H9 (cell line): ENCODE measurements at regions not wholly inside any gene's neighbourhood (a gene's known extent, or its start where the extent isn't known, plus 50 kb on each side); places are given as distances from the start of the nearest gene placed in this dataset.

Experiments used
- DNase-seq: peaks from one replicate; pipeline ENCODE4 v3.0.0-alpha.2; 2017
- H2AFZ ChIP-seq: one replicate; pipeline ENCODE4 v1.6.1; 2013; ENCODE audit warnings: mild to moderate bottlenecking, low read length, control low read depth, moderate library complexity
- H2AK5ac ChIP-seq: 2 replicates; pipeline ENCODE4 v1.6.1; 2013; ENCODE audit warnings: low read length, control low read depth, mixed read lengths; ENCODE audit not compliant: insufficient read length
- H2BK120ac ChIP-seq: one replicate; pipeline ENCODE4 v1.6.1; 2013; ENCODE audit warnings: low read depth, mild to moderate bottlenecking, low read length, control low read depth, inconsistent platforms; ENCODE audit not compliant: poor library complexity, severe bottlenecking
- H2BK12ac ChIP-seq: 2 replicates; pipeline ENCODE4 v1.6.1; 2013; ENCODE audit warnings: low read length, control low read depth, mixed read lengths, low read depth; ENCODE audit not compliant: insufficient read length
- H2BK15ac ChIP-seq: 2 replicates; pipeline ENCODE4 v1.6.1; 2013; ENCODE audit warnings: low read depth, low read length, control low read depth
- H2BK20ac ChIP-seq: one replicate; pipeline ENCODE4 v1.6.1; 2013; ENCODE audit warnings: low read depth, mild to moderate bottlenecking, low read length, control low read depth, inconsistent platforms; ENCODE audit not compliant: poor library complexity, severe bottlenecking
- H2BK5ac ChIP-seq: 2 replicates; pipeline ENCODE4 v1.6.1; 2013; ENCODE audit warnings: low read length, control low read depth, mixed read lengths; ENCODE audit not compliant: insufficient read length
- H3K14ac ChIP-seq: 2 replicates; pipeline ENCODE4 v1.6.1; 2013; ENCODE audit warnings: low read length, control low read depth; ENCODE audit not compliant: insufficient read depth
- H3K18ac ChIP-seq: 2 replicates; pipeline ENCODE4 v1.6.1; 2013; ENCODE audit warnings: low read depth, mild to moderate bottlenecking, mixed read lengths, low read length, control low read depth; ENCODE audit not compliant: insufficient read length
- H3K23ac ChIP-seq: 2 replicates; pipeline ENCODE4 v1.6.1; 2013; ENCODE audit warnings: low read length, control low read depth, mixed read lengths, low read depth; ENCODE audit not compliant: insufficient read length
- H3K23me2 ChIP-seq: 2 replicates; pipeline ENCODE4 v1.6.1; 2013; ENCODE audit warnings: low read depth, mild to moderate bottlenecking, mixed read lengths, low read length, control low read depth; ENCODE audit not compliant: insufficient read length, poor library complexity, severe bottlenecking
- H3K27ac ChIP-seq: 2 replicates; pipeline ENCODE4 v1.5.1; 2013; ENCODE audit warnings: low read length, control low read depth, mixed read lengths, low read depth; ENCODE audit not compliant: insufficient read length
- H3K27me3 ChIP-seq: 2 replicates; pipeline ENCODE4 v1.6.1; 2013; ENCODE audit warnings: low read length, control low read depth, inconsistent platforms; ENCODE audit not compliant: insufficient read depth
- H3K4ac ChIP-seq: 2 replicates; pipeline ENCODE4 v1.6.1; 2013; ENCODE audit warnings: low read depth, mild to moderate bottlenecking, control low read depth, inconsistent platforms, low read length, moderate library complexity
- H3K4me1 ChIP-seq: 2 replicates; pipeline ENCODE4 v1.6.1; 2013; ENCODE audit warnings: low read length, control low read depth, inconsistent platforms; ENCODE audit not compliant: insufficient read depth
- H3K4me2 ChIP-seq: 2 replicates; pipeline ENCODE4 v1.6.1; 2013; ENCODE audit warnings: low read length, control low read depth, mixed read lengths; ENCODE audit not compliant: insufficient read length, insufficient read depth
- H3K56ac ChIP-seq: 2 replicates; pipeline ENCODE4 v1.6.1; 2013; ENCODE audit warnings: low read depth, mild to moderate bottlenecking, mixed read lengths, low read length, control low read depth; ENCODE audit not compliant: insufficient read length
- H3K79me1 ChIP-seq: 2 replicates; pipeline ENCODE4 v1.6.1; 2013; ENCODE audit warnings: low read depth, mild to moderate bottlenecking, moderate library complexity, low read length, control low read depth, inconsistent platforms; ENCODE audit not compliant: insufficient read depth, poor library complexity, severe bottlenecking
- H3K79me2 ChIP-seq: 2 replicates; pipeline ENCODE4 v1.6.1; 2013; ENCODE audit warnings: low read length, control low read depth, inconsistent platforms; ENCODE audit not compliant: insufficient read depth
- H3K9ac ChIP-seq: 2 replicates; pipeline ENCODE4 v1.6.1; 2013; ENCODE audit warnings: low read length, control low read depth, mixed read lengths; ENCODE audit not compliant: insufficient read length; ENCODE audit errors: extremely low read depth
- H3K9me3 ChIP-seq: one replicate; pipeline ENCODE4 v1.6.1; 2013; ENCODE audit warnings: low read depth, low read length, inconsistent platforms; ENCODE audit not compliant: control insufficient read depth
- H3T11ph ChIP-seq: one replicate; pipeline ENCODE4 v1.6.1; 2013; ENCODE audit warnings: mild to moderate bottlenecking, low read length, control low read depth, inconsistent platforms
- H4K20me1 ChIP-seq: one replicate; pipeline ENCODE4 v1.6.1; 2013; ENCODE audit not compliant: control insufficient read depth, insufficient read length, insufficient read depth
- H4K5ac ChIP-seq: 2 replicates; pipeline ENCODE4 v1.6.1; 2013; ENCODE audit warnings: low read depth, mild to moderate bottlenecking, mixed read lengths, low read length, control low read depth; ENCODE audit not compliant: insufficient read length
- H4K8ac ChIP-seq: replicated peaks from 2 replicates; pipeline ENCODE4 v1.6.1; 2013; ENCODE audit warnings: low read length, control low read depth, mixed read lengths, low read depth; ENCODE audit not compliant: insufficient read length
- H4K91ac ChIP-seq: 2 replicates; pipeline ENCODE4 v1.6.1; 2013; ENCODE audit warnings: low read depth, mild to moderate bottlenecking, moderate library complexity, mixed read lengths, low read length, control low read depth; ENCODE audit not compliant: insufficient read length
- H3K27ac Mint-ChIP-seq, 3 experiments: 2 replicates in 2 of 3; 3 replicates in 1 of 3; pipeline ENCODE4 v1.8.0; 2020 to 2021; ENCODE audit warnings: mixed read lengths in 3 of 3, mild to moderate bottlenecking in 1 of 3, moderate library complexity in 1 of 3
- H3K27me3 Mint-ChIP-seq: 2 replicates; pipeline ENCODE4 v1.8.0; 2021; ENCODE audit warnings: low read depth, mild to moderate bottlenecking, moderate library complexity, mixed read lengths
- H3K36me3 Mint-ChIP-seq, 3 experiments: 2 replicates in 2 of 3; 3 replicates in 1 of 3; pipeline ENCODE4 v1.8.0; 2020 to 2021; ENCODE audit warnings: low read depth in 3 of 3, mixed read lengths in 3 of 3; ENCODE audit not compliant: insufficient read depth in 1 of 3
- H3K4me1 Mint-ChIP-seq, 2 experiments: 2 replicates each; pipeline ENCODE4 v1.8.0; 2020; ENCODE audit warnings: mixed read lengths in 2 of 2
- H3K4me3 Mint-ChIP-seq, 2 experiments: 2 replicates in 1 of 2; 3 replicates in 1 of 2; pipeline ENCODE4 v1.8.0; 2020 to 2021; ENCODE audit warnings: mild to moderate bottlenecking in 2 of 2, mixed read lengths in 2 of 2, moderate library complexity in 1 of 2
- H3K9me3 Mint-ChIP-seq, 2 experiments: 2 replicates in 1 of 2; 3 replicates in 1 of 2; pipeline ENCODE4 v1.8.0; 2020; ENCODE audit warnings: mild to moderate bottlenecking in 2 of 2, mixed read lengths in 2 of 2, moderate library complexity in 1 of 2
- WGBS: extraction: QIAGEN DNeasy Blood & Tissue Kit; methylation state at CpG from one replicate; pipeline ENCODE4 v1.1.7; 2013; ENCODE audit warnings: missing lambda C conversion rate, low lambda C conversion rate, mixed read lengths; ENCODE audit not compliant: insufficient read length; ENCODE audit errors: extremely low coverage; 5-methylcytosine and 5-hydroxymethylcytosine counted together
- TF ChIP-seq, protein P1 (sequence below): fragments of 200-600 bp; sonication (generic); conservative IDR thresholded peaks from 3 replicates; pipeline ENCODE4 v1.8.0; 2021; ENCODE audit warnings: antibody characterized with exemption, mild to moderate bottlenecking

DNA sequence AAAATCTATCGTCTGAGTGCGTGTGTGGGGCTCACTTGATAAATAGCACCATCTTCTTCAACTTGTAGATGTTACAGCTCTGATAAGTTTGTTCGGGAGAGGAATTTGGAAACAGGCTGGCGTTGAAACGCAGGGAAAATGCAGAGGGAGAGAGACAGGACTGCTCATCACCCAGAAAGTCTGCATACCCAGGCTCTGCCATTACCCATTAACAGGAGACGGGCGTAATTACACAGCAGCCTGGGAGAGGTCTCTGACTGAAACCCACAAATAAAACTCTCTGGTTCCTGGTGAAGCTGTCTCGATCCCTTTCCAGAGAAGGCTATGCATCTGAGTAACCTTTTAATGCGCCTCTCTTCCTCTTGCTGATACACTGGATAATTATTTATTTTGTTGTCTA lies 547.3 kb downstream of the BCL11B start:
- peaks cover 2 to 3% of the 10 kb centered on the region in 2 experiments; a peak in 3 of 5 replicates for H3K9me3 Mint-ChIP-seq
- H3K23ac ChIP-seq, result no peak overlapping the region
- no peak overlapping the region for H3K4me2 ChIP-seq
- H3K79me1 ChIP-seq, result no peaks in the 10 kb centered on the region
- H3K23me2 ChIP-seq, result no peaks in the 10 kb centered on the region
- no peaks in the 10 kb centered on the region for H3K79me2 ChIP-seq
- H2AK5ac ChIP-seq, result no peak overlapping the region
- no peak overlapping the region for H4K91ac ChIP-seq
- H3K27me3 Mint-ChIP-seq, result no peaks in the 10 kb centered on the region; the same call in none of the 2 replicates
- H3K36me3 Mint-ChIP-seq, result no peaks in the 10 kb centered on the region; a peak in 1 of 7 replicates
- no peaks in the 10 kb centered on the region for H3K9me3 ChIP-seq
- no peak overlapping the region for H2AFZ ChIP-seq
- H3K14ac ChIP-seq, result no peak overlapping the region
- TF ChIP-seq, protein P1, sequence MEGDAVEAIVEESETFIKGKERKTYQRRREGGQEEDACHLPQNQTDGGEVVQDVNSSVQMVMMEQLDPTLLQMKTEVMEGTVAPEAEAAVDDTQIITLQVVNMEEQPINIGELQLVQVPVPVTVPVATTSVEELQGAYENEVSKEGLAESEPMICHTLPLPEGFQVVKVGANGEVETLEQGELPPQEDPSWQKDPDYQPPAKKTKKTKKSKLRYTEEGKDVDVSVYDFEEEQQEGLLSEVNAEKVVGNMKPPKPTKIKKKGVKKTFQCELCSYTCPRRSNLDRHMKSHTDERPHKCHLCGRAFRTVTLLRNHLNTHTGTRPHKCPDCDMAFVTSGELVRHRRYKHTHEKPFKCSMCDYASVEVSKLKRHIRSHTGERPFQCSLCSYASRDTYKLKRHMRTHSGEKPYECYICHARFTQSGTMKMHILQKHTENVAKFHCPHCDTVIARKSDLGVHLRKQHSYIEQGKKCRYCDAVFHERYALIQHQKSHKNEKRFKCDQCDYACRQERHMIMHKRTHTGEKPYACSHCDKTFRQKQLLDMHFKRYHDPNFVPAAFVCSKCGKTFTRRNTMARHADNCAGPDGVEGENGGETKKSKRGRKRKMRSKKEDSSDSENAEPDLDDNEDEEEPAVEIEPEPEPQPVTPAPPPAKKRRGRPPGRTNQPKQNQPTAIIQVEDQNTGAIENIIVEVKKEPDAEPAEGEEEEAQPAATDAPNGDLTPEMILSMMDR, result no peak
- no peak overlapping the region for H3K27ac ChIP-seq
- H3K27me3 ChIP-seq, result no peaks in the 10 kb centered on the region
- H3K4me3 Mint-ChIP-seq, result no peak overlapping the region
- H3K4me1 ChIP-seq, result 0 out of 2 replicates have a peak, but pooled peaks cover 3% of the 10 kb centered on the region
- H2BK120ac ChIP-seq, result no peak overlapping the region
- H3T11ph ChIP-seq, result no peak overlapping the region
- no peak overlapping the region for H2BK20ac ChIP-seq
- H3K18ac ChIP-seq, result no peak overlapping the region
- DNase-seq, result no peak
- H2BK12ac ChIP-seq, result no peak overlapping the region
- no peaks in the 10 kb centered on the region for H4K20me1 ChIP-seq
- H3K9ac ChIP-seq, result no peak overlapping the region
- no peak overlapping the region for H3K56ac ChIP-seq
- H3K4ac ChIP-seq, result no peak overlapping the region
- peaks cover 33% of the 10 kb centered on the region in 2 experiments for H3K4me1 Mint-ChIP-seq
- no peak overlapping the region for H2BK15ac ChIP-seq
- H4K8ac ChIP-seq, result no peak overlapping the region
- H3K27ac Mint-ChIP-seq, result peak overlapping the region in 2 of 3 experiments; percentile 43 to 44; a peak in 3 of 7 replicates
- no peak overlapping the region for H2BK5ac ChIP-seq
- H4K5ac ChIP-seq, result no peak overlapping the region
- WGBS, result no CpG with 5 or more reads among the region's 9 CpGs
